ENCODE measurements at regions not wholly inside any gene's neighbourhood (a gene's known extent, or its start where the extent isn't known, plus 50 kb on each side); places are given as distances from the start of the nearest gene placed in this dataset.
A peak's percentile ranks its signal among the peaks of the same experiment; 100 is the strongest.
"Not testable (repeated sequence)": the region's sequence is repeated elsewhere in the genome, so short reads cannot be mapped to it uniquely, and the experiment has no call there.

DNA sequence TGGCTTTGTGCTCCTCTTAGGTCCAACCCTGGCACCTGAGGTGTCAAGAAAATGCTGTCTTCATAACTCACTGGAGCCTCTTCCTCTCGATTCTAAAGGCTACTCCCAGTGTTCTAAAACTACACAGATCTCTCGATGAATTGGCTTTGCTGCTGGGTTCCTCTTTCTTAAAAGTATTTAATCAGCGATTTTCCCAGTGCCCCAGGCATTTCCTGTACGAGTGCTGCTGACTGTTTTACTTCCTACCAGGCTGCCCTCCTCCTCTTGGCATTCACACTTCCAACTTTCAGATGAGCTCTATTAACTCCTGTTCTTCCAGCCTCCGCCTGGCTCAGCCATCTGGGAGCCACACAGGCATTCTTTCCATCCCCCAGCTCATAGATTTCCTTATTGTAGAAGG is 95.6 kb upstream of the IKBKE start:
- WGBS = no CpG with 5 or more reads among the region's 5 CpGs
- H3K27ac ChIP-seq (ENCODE audit: low read depth in 1 of 2, low read length in 1 of 2) = not testable (repeated sequence)

DNA sequence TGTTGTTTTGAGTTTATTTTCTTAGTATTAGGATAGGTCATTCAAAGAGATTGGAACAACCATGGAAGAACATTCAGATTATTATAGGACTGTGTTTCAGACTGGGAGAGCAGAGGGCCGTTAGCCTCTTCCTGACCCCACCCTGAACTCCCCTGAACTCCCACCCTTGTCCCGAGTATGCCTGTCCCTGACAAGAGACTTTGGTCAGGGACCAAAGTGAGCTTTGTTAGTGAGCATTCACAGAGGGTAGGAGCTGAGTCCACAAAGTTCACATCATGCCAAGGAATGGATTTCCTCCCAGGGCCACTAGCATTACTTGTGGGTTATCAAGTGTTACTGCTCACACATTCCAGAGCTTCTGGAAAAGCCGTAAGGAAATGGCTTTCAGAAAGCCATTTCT is 94.7 kb upstream of the IKBKE start:
- DNase-seq (ENCODE audit: low read depth in 6 of 9, low spot score in 9 of 9); H3K4me1 ChIP-seq (ENCODE audit: control insufficient read depth in 2 of 2, insufficient read depth in 2 of 2, low read length in 2 of 2); H3K4me3 ChIP-seq (ENCODE audit: low read length in 2 of 2); H3K27ac ChIP-seq (ENCODE audit: low read depth in 1 of 2, low read length in 1 of 2); H3K27me3 ChIP-seq (ENCODE audit: control insufficient read depth in 2 of 2, insufficient read depth in 1 of 2, low read length in 1 of 2); H3K9me3 ChIP-seq (ENCODE audit: control insufficient read depth in 2 of 2, insufficient read depth in 1 of 2, low read length in 1 of 2); H3K36me3 ChIP-seq (ENCODE audit: control insufficient read depth in 2 of 2, insufficient read depth in 2 of 2, low read length in 1 of 2): not testable (repeated sequence)
- WGBS = 90% methylated on average over 2 of the region's 3 CpGs

More for the DNA sequence above, 95.6 kb upstream of the IKBKE start:
- DNase-seq (ENCODE audit: low read depth in 6 of 9, low spot score in 9 of 9); H3K9me3 ChIP-seq (ENCODE audit: control insufficient read depth in 2 of 2, insufficient read depth in 1 of 2, low read length in 1 of 2); H3K27me3 ChIP-seq (ENCODE audit: control insufficient read depth in 2 of 2, insufficient read depth in 1 of 2, low read length in 1 of 2); H3K36me3 ChIP-seq (ENCODE audit: control insufficient read depth in 2 of 2, insufficient read depth in 2 of 2, low read length in 1 of 2); H3K4me3 ChIP-seq (ENCODE audit: low read length in 2 of 2); H3K4me1 ChIP-seq (ENCODE audit: control insufficient read depth in 2 of 2, insufficient read depth in 2 of 2, low read length in 2 of 2): not testable (repeated sequence)

DNA sequence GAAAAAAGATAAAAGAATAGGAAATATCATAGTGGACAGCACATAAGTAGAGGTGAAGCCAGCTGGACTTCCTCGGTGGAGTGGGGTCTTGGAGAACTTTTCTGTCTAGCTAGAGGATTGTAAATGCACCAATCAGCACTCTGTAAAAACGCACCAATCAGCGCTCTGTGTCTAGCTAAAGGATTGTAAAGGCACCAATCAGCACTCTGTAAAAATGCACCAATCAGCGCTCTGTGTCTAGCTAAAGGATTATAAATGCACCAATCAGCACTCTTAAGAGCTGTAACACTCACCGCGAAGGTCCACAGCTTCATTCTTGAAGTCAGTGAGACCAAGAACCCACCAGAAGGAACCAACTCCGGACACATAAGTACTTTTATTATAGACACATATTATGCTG is 91.8 kb upstream of the IKBKE start:
- not testable (repeated sequence) for H3K4me3 ChIP-seq (ENCODE audit: low read length in 2 of 2); H3K4me1 ChIP-seq (ENCODE audit: control insufficient read depth in 2 of 2, insufficient read depth in 2 of 2, low read length in 2 of 2); H3K9me3 ChIP-seq (ENCODE audit: control insufficient read depth in 2 of 2, insufficient read depth in 1 of 2, low read length in 1 of 2); DNase-seq (ENCODE audit: low read depth in 6 of 9, low spot score in 9 of 9); H3K27ac ChIP-seq (ENCODE audit: low read depth in 1 of 2, low read length in 1 of 2); H3K27me3 ChIP-seq (ENCODE audit: control insufficient read depth in 2 of 2, insufficient read depth in 1 of 2, low read length in 1 of 2); H3K36me3 ChIP-seq (ENCODE audit: control insufficient read depth in 2 of 2, insufficient read depth in 2 of 2, low read length in 1 of 2)
- 97% methylated on average over 7 of the region's 7 CpGs for WGBS

GRCh38 chr1:206379245-206379644 is 91.0 kb upstream of the IKBKE start:
- not testable (repeated sequence) for H3K4me3 ChIP-seq (ENCODE audit: low read length in 2 of 2); H3K9me3 ChIP-seq (ENCODE audit: control insufficient read depth in 2 of 2, insufficient read depth in 1 of 2, low read length in 1 of 2); H3K4me1 ChIP-seq (ENCODE audit: control insufficient read depth in 2 of 2, insufficient read depth in 2 of 2, low read length in 2 of 2); H3K27me3 ChIP-seq (ENCODE audit: control insufficient read depth in 2 of 2, insufficient read depth in 1 of 2, low read length in 1 of 2); DNase-seq (ENCODE audit: low read depth in 6 of 9, low spot score in 9 of 9); H3K27ac ChIP-seq (ENCODE audit: low read depth in 1 of 2, low read length in 1 of 2); H3K36me3 ChIP-seq (ENCODE audit: control insufficient read depth in 2 of 2, insufficient read depth in 2 of 2, low read length in 1 of 2)
- WGBS = no CpG with 5 or more reads among the region's 1 CpG

DNA sequence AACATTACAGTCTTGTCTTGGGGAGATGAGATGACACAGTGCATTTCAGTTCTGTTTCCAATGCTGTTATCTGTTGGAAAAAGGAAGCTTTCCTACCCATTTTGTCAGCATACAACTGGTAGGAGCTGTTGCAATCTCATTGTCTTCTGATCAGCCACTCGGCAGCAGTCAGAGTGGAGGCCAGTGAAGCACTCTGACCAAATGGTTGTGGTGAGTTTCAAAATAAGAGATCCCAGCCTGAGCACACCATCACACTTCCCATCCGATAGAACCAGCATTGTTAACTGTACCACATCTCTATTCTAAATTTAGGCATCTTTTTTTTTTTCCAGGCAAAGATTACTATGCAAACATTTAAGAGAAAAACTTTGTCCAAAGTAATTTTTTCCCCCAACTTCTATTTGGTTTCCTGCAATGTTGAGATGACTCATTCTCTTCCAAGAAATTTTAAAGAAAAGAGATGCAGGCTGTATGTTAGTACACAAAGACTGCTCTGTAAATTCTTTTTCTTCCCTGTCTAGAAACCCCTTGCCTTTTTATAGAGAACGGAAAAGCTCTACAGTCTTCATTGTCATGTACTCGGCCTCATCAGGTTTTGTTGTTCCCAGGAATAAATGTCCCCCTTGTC is 90.0 kb upstream of the IKBKE start:
- H3K27me3 ChIP-seq (ENCODE audit: control insufficient read depth in 2 of 2, insufficient read depth in 1 of 2, low read length in 1 of 2); H3K4me1 ChIP-seq (ENCODE audit: control insufficient read depth in 2 of 2, insufficient read depth in 2 of 2, low read length in 2 of 2); DNase-seq (ENCODE audit: low read depth in 6 of 9, low spot score in 9 of 9); H3K9me3 ChIP-seq (ENCODE audit: control insufficient read depth in 2 of 2, insufficient read depth in 1 of 2, low read length in 1 of 2); H3K4me3 ChIP-seq (ENCODE audit: low read length in 2 of 2); H3K36me3 ChIP-seq (ENCODE audit: control insufficient read depth in 2 of 2, insufficient read depth in 2 of 2, low read length in 1 of 2); H3K27ac ChIP-seq (ENCODE audit: low read depth in 1 of 2, low read length in 1 of 2): not testable (repeated sequence)
- 12% methylated on average over 2 of the region's 4 CpGs for WGBS

DNA sequence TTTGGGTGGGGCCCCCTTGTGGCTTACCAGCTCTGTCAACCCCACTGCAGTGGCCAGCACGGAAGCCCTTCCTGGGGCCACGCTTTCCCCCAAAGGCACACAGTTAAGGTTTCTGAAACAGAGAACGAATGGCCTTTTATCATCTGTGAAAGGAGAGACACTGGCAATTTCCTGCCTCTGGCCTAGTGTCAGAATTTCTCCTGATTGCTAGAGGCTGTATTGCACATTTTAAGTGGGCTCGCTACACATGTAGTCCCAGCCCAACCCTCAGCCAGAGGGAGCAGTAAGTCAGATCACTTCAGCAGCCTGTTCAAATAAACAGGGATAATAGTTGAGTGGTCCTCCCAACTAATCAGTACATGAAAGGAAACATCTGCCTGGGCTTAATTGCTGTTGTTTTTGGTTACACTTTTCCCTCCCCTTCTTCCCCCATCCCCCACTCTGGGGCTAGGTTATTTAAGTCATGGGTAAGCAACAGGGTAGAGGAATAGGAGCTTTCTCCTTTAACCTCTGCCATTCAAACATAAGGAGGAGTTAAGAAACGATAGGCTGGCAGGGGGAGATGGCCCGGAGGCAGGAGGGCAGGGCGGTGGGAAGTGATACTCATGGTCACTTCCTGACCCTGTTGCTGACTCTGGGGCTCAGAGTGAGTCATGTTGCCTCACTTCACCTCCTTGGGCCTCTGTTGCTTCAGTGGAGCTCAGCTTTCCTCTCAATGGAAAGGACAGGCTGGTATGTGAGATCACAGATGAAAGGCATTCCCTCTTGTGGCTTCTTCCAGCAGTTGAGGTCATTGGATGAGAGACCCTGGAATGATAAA is 89.3 kb upstream of the IKBKE start:
- not testable (repeated sequence) for H3K27ac ChIP-seq (ENCODE audit: low read depth in 1 of 2, low read length in 1 of 2); H3K27me3 ChIP-seq (ENCODE audit: control insufficient read depth in 2 of 2, insufficient read depth in 1 of 2, low read length in 1 of 2); H3K4me1 ChIP-seq (ENCODE audit: control insufficient read depth in 2 of 2, insufficient read depth in 2 of 2, low read length in 2 of 2); H3K9me3 ChIP-seq (ENCODE audit: control insufficient read depth in 2 of 2, insufficient read depth in 1 of 2, low read length in 1 of 2); H3K4me3 ChIP-seq (ENCODE audit: low read length in 2 of 2); H3K36me3 ChIP-seq (ENCODE audit: control insufficient read depth in 2 of 2, insufficient read depth in 2 of 2, low read length in 1 of 2)
- WGBS = 91% methylated on average over 1 of the region's 7 CpGs
- peak in 2 of 9 donors; percentile 0 to 2 for DNase-seq (ENCODE audit: low read depth in 6 of 9, low spot score in 9 of 9)

GRCh38 chr1:206384029-206384807 is 86.1 kb upstream of the IKBKE start:
- not testable (repeated sequence) for H3K4me3 ChIP-seq (ENCODE audit: low read length in 2 of 2); H3K27me3 ChIP-seq (ENCODE audit: control insufficient read depth in 2 of 2, insufficient read depth in 1 of 2, low read length in 1 of 2); H3K4me1 ChIP-seq (ENCODE audit: control insufficient read depth in 2 of 2, insufficient read depth in 2 of 2, low read length in 2 of 2); H3K27ac ChIP-seq (ENCODE audit: low read depth in 1 of 2, low read length in 1 of 2); H3K9me3 ChIP-seq (ENCODE audit: control insufficient read depth in 2 of 2, insufficient read depth in 1 of 2, low read length in 1 of 2); H3K36me3 ChIP-seq (ENCODE audit: control insufficient read depth in 2 of 2, insufficient read depth in 2 of 2, low read length in 1 of 2)
- peak in 3 of 9 donors; percentile 0 to 28 (median 2) for DNase-seq (ENCODE audit: low read depth in 6 of 9, low spot score in 9 of 9)
- WGBS = 44% methylated on average over 4 of the region's 11 CpGs

DNA sequence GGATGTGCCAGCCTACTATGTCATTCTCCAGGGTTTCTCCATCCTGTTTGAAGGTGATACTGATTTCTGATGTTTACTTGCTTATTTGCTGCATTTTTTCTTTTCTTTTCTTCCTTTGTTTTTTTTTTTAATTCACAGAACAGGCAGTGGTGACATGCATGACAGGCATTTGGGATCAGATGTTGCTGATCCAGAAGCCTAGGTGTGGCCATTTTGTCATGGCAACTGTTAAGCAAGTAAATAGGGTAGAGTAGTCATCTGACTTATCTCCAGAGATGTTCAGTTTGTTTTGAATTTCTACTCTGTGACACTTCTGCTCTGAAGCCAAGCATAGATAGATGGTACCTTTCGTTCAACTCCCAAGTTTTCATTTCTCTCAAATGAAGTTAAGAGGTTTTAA is 85.4 kb upstream of the IKBKE start:
- not testable (repeated sequence) for H3K27me3 ChIP-seq (ENCODE audit: control insufficient read depth in 2 of 2, insufficient read depth in 1 of 2, low read length in 1 of 2); H3K9me3 ChIP-seq (ENCODE audit: control insufficient read depth in 2 of 2, insufficient read depth in 1 of 2, low read length in 1 of 2); DNase-seq (ENCODE audit: low read depth in 6 of 9, low spot score in 9 of 9); H3K27ac ChIP-seq (ENCODE audit: low read depth in 1 of 2, low read length in 1 of 2); H3K4me1 ChIP-seq (ENCODE audit: control insufficient read depth in 2 of 2, insufficient read depth in 2 of 2, low read length in 2 of 2); H3K4me3 ChIP-seq (ENCODE audit: low read length in 2 of 2); H3K36me3 ChIP-seq (ENCODE audit: control insufficient read depth in 2 of 2, insufficient read depth in 2 of 2, low read length in 1 of 2)
- 97% methylated on average over 1 of the region's 1 CpG for WGBS

GRCh38 chr1:206387631-206388030 is 82.6 kb upstream of the IKBKE start:
- not testable (repeated sequence) for DNase-seq (ENCODE audit: low read depth in 6 of 9, low spot score in 9 of 9); H3K9me3 ChIP-seq (ENCODE audit: control insufficient read depth in 2 of 2, insufficient read depth in 1 of 2, low read length in 1 of 2); H3K36me3 ChIP-seq (ENCODE audit: control insufficient read depth in 2 of 2, insufficient read depth in 2 of 2, low read length in 1 of 2); H3K27me3 ChIP-seq (ENCODE audit: control insufficient read depth in 2 of 2, insufficient read depth in 1 of 2, low read length in 1 of 2); H3K27ac ChIP-seq (ENCODE audit: low read depth in 1 of 2, low read length in 1 of 2); H3K4me1 ChIP-seq (ENCODE audit: control insufficient read depth in 2 of 2, insufficient read depth in 2 of 2, low read length in 2 of 2); H3K4me3 ChIP-seq (ENCODE audit: low read length in 2 of 2)
- no CpG with 5 or more reads among the region's 5 CpGs for WGBS

Measured in thymus (tissue), 11 donors.